H1 (cell line): ENCODE measurements at regions not wholly inside any gene's neighbourhood (a gene's known extent, or its start where the extent isn't known, plus 50 kb on each side); places are given as distances from the start of the nearest gene placed in this dataset.

ENCODE experiments used
- EZH2 ChIP-seq: fragments of 200-600 bp; sonication (generic); IDR thresholded peaks from 2 replicates; pipeline ENCODE4 v1.7.1; 2012; ENCODE audit warnings: low read depth, mild to moderate bottlenecking, moderate library complexity, low read length, inconsistent platforms; ENCODE audit not compliant: severe bottlenecking
- POLR2A ChIP-seq, 2 experiments: IDR thresholded peaks; 1 replicate in 1 of 2; 2 replicates in 1 of 2; pipeline ENCODE4 v1.6.1; 2011; ENCODE audit warnings: low read depth in 2 of 2, low read length in 2 of 2, mild to moderate bottlenecking in 2 of 2; ENCODE audit errors: control extremely low read depth in 1 of 2
- TF ChIP-seq, protein P1 (sequence below), 3 experiments: IDR thresholded peaks; 1 replicate in 2 of 3; 2 replicates in 1 of 3; pipeline versions ENCODE4 v1.5.1 to v1.6.1; 2011; ENCODE audit warnings: low read length in 3 of 3, mild to moderate bottlenecking in 3 of 3, inconsistent platforms in 2 of 3, low read depth in 1 of 3, moderate library complexity in 1 of 3; ENCODE audit not compliant: insufficient read depth in 1 of 3; ENCODE audit errors: control extremely low read depth in 1 of 3
- TF ChIP-seq, protein P2 (sequence below): IDR thresholded peaks from 2 replicates; pipeline ENCODE4 v1.6.1; 2011; ENCODE audit warnings: low read length, improper control_type of control experiment

DNA sequence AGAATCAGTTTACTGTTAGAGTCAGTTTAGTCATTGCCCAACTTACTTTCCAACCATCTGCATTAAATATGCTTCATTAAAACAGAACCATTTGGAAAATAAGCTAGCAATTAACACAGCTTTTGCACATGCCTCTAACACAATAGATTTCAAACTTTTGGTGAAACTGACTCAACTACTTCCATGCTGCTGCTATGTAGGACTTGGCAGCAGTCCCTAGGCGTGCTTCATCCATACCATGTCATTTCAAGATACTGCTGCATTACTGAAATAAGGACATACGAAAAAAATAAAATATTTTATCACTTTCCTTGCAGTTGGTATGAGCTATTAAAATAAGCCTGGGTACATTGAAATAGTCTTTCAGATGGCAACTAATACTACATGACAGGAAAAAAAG is 65.5 kb upstream of the SOX6 start:
- no peak for TF ChIP-seq EZH2
- TF ChIP-seq, protein P1, sequence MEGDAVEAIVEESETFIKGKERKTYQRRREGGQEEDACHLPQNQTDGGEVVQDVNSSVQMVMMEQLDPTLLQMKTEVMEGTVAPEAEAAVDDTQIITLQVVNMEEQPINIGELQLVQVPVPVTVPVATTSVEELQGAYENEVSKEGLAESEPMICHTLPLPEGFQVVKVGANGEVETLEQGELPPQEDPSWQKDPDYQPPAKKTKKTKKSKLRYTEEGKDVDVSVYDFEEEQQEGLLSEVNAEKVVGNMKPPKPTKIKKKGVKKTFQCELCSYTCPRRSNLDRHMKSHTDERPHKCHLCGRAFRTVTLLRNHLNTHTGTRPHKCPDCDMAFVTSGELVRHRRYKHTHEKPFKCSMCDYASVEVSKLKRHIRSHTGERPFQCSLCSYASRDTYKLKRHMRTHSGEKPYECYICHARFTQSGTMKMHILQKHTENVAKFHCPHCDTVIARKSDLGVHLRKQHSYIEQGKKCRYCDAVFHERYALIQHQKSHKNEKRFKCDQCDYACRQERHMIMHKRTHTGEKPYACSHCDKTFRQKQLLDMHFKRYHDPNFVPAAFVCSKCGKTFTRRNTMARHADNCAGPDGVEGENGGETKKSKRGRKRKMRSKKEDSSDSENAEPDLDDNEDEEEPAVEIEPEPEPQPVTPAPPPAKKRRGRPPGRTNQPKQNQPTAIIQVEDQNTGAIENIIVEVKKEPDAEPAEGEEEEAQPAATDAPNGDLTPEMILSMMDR (IDR thresholded peaks at IDR 0.05; ENCODE audit: control extremely low read depth in 1 of 3, insufficient read depth in 1 of 3, low read depth in 1 of 3, low read length in 3 of 3), result no peak
- TF ChIP-seq, protein P2, sequence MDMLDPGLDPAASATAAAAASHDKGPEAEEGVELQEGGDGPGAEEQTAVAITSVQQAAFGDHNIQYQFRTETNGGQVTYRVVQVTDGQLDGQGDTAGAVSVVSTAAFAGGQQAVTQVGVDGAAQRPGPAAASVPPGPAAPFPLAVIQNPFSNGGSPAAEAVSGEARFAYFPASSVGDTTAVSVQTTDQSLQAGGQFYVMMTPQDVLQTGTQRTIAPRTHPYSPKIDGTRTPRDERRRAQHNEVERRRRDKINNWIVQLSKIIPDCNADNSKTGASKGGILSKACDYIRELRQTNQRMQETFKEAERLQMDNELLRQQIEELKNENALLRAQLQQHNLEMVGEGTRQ, result no peak
- TF ChIP-seq POLR2A (IDR thresholded peaks at IDR 0.05; ENCODE audit: control extremely low read depth in 1 of 2, low read depth in 2 of 2, low read length in 2 of 2), result no peak
